Thoracic aorta (tissue), 2 donors: ENCODE measurements at regions not wholly inside any gene's neighbourhood (a gene's known extent, or its start where the extent isn't known, plus 50 kb on each side); places are given as distances from the start of the nearest gene placed in this dataset.

Experiments
- ATAC-seq: fragments of 150-250 bp; one replicate; pipeline ENCODE4 v1.8.0; 2017; ENCODE audit warnings: low read depth; ENCODE audit not compliant: insufficient number of reproducible peaks, low FRiP score
- DNase-seq: peaks from one replicate; pipeline ENCODE4 v3.0.0-alpha.2; 2020; ENCODE audit warnings: low spot score
- H3K27ac ChIP-seq, 2 donors: fragments of 200-600 bp; sonication (generic); 1 replicate in 1 of 2; 2 replicates in 1 of 2; pipeline ENCODE4 v1.5.1; 2016; ENCODE audit warnings: mild to moderate bottlenecking in 2 of 2, moderate library complexity in 2 of 2
- H3K27me3 ChIP-seq: fragments of 200-600 bp; sonication (generic); replicated peaks from 2 replicates; pipeline ENCODE4 v1.6.0; 2016; ENCODE audit warnings: mild to moderate bottlenecking; ENCODE audit not compliant: insufficient read depth
- H3K36me3 ChIP-seq: fragments of 200-600 bp; sonication (generic); one replicate; pipeline ENCODE4 v1.5.1; 2016
- H3K4me1 ChIP-seq, 2 donors: fragments of 200-600 bp; sonication (generic); 1 replicate in 1 of 2; 2 replicates in 1 of 2; pipeline versions ENCODE4 v1.5.1 to v1.6.0; 2016; ENCODE audit warnings: low read depth in 2 of 2, mild to moderate bottlenecking in 1 of 2; ENCODE audit not compliant: control insufficient read depth in 1 of 2
- H3K4me3 ChIP-seq: fragments of 200-600 bp; sonication (generic); 2 replicates; pipeline ENCODE4 v1.5.1; 2016; ENCODE audit warnings: mild to moderate bottlenecking
- H3K9me3 ChIP-seq: fragments of 200-600 bp; sonication (generic); 2 replicates; pipeline ENCODE4 v1.5.1; 2016
- TF ChIP-seq, protein P1 (sequence below): fragments of 200-600 bp; sonication (generic); IDR thresholded peaks from one replicate; pipeline ENCODE4 v1.5.1; 2019; ENCODE audit warnings: antibody characterized with exemption

DNA sequence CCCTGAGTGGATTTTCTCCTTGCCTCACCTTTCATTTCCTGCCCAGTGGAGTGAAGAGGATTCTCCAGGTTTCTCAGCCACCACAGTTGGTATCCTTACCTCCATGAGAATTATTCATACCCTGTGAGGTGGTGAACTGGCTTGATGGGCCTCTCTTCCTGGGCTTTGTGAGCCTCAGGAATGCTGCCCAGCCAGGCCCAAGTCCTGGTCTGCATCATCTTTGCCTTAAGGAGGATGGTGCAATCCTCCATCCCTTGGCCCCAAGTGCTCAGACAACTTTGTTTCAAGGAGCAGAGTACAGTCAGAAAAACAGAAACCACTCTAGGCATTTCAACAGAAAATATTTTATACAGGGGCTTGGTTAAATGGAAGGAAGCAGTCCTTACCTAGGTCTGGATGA, 114.2 kb upstream of the CADM1 start:
- H3K36me3 ChIP-seq = no peaks in the 10 kb centered on the region
- no peaks in the 10 kb centered on the region for H3K27me3 ChIP-seq
- H3K9me3 ChIP-seq = no peaks in the 10 kb centered on the region
- ATAC-seq = no peak
- TF ChIP-seq, protein P1, sequence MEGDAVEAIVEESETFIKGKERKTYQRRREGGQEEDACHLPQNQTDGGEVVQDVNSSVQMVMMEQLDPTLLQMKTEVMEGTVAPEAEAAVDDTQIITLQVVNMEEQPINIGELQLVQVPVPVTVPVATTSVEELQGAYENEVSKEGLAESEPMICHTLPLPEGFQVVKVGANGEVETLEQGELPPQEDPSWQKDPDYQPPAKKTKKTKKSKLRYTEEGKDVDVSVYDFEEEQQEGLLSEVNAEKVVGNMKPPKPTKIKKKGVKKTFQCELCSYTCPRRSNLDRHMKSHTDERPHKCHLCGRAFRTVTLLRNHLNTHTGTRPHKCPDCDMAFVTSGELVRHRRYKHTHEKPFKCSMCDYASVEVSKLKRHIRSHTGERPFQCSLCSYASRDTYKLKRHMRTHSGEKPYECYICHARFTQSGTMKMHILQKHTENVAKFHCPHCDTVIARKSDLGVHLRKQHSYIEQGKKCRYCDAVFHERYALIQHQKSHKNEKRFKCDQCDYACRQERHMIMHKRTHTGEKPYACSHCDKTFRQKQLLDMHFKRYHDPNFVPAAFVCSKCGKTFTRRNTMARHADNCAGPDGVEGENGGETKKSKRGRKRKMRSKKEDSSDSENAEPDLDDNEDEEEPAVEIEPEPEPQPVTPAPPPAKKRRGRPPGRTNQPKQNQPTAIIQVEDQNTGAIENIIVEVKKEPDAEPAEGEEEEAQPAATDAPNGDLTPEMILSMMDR = no peak
- no peak overlapping the region for H3K27ac ChIP-seq
- H3K4me1 ChIP-seq = peaks cover 8 to 16% of the 10 kb centered on the region in 2 donors
- H3K4me3 ChIP-seq = no peak overlapping the region
- no peak for DNase-seq

DNA sequence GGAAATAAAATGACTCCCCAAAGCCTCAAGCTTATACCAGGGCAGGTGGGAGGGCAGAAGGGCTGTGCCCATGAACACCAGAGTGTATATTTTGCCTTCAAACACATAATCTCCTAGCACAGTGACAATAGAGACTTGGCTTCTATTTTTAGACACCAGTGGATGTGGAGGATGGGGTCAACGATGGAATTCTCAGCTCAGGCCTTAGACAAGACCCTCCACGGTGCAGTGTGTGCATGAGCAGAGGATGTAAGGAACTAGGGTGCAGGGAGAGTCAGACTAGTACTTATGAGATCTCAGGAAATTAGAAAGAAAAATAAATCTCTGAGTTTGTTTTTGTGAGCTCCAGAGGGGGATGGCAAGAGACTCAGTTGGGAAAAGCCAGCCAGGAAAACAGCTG, 113.6 kb upstream of the CADM1 start:
- peaks cover 6 to 10% of the 10 kb centered on the region in 2 donors for H3K4me1 ChIP-seq
- TF ChIP-seq, protein P1 = no peak
- H3K27ac ChIP-seq = no peak overlapping the region
- DNase-seq = no peak
- no peaks in the 10 kb centered on the region for H3K27me3 ChIP-seq
- no peak for ATAC-seq
- H3K4me3 ChIP-seq = no peak overlapping the region
- H3K36me3 ChIP-seq = no peaks in the 10 kb centered on the region
- no peaks in the 10 kb centered on the region for H3K9me3 ChIP-seq

DNA sequence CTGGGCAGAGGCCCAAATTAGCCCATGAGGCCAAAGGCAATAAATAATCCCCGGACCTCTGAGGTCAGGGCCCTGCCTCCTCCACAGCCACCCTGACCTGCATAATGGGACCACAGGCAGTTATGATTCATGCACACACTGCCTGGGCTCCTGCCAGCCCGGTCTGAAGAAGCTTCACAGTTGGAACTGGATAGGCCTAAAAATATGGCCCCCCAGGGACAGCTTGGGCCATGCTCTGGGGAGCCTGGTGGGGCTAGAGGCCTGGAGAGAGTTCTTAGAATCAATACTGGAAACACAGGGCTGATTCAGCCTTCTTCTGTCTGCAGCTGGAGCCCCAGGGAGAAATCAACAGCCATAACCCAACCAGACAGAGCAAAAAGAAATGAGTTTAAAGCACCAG, 112.8 kb upstream of the CADM1 start:
- DNase-seq (no peak), ATAC-seq (no peak)
- no peak overlapping the region for H3K4me3 ChIP-seq
- no peaks in the 10 kb centered on the region for H3K27me3 ChIP-seq
- no peaks in the 10 kb centered on the region for H3K9me3 ChIP-seq
- no peak overlapping the region for H3K27ac ChIP-seq
- TF ChIP-seq, protein P1 = no peak
- no peaks in the 10 kb centered on the region for H3K36me3 ChIP-seq
- H3K4me1 ChIP-seq = peaks cover 0 to 2% of the 10 kb centered on the region in 2 donors

DNA sequence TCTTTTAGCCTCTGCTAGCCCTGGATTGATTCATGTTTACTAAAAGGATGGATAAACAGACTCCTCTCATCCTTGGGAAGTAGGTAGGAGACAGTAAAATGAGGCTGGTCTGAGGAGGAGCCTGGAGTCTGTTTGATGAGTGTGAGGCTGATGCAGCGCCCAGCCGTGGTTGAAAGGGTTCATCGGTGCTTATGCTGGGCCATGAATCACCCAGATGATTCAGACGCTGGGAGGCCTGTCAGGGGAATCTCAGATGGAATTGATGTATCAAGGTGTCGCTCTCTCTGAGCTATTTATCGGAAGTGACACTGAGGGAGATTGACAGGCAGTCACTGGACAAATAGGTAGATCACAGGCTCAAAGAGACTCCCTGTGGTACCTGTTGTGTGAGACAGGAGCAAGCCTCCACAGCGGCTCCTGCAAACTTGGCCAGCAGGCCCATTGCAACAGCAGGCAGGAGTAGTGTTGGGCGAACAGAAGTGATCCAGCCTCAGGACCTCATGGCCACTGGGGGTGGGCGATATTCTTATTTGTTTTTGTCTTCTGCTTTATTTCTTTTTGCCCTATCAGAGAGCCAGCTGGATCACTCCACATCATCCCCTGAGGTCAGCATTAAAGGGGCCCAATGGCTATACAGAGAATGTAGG, 109.9 kb upstream of the CADM1 start:
- Histone ChIP-seq H3K9me3 (no peaks in the 10 kb centered on the region), H3K36me3 (no peaks in the 10 kb centered on the region), H3K27ac (no peak overlapping the region), H3K4me3 (no peak overlapping the region), H3K27me3 (no peaks in the 10 kb centered on the region), H3K4me1 (no peaks in the 10 kb centered on the region)
- no peak for ATAC-seq
- DNase-seq = no peak
- TF ChIP-seq, protein P1 = no peak

DNA sequence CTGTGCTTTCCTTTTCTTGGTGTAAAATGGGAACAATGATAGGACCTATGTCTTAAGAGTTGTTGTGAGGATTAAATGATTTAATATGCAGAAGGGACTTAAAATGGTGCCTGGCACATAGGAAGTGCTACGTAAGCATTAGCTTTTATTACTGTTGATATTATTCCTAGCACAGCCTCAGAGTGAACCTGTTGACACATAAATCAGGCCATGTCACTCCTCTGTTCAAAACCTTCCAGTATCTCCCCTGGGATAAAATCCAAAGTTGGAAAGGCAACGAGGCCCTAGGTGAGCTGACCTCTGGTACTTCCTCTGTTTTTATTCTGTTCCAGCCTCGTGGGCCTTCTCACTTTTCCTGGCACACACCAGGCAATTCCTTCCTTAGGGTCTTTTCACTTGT, 108.8 kb upstream of the CADM1 start:
- DNase-seq (no peak), ATAC-seq (no peak)
- Histone ChIP-seq H3K4me1 (peaks cover 0 to under 1% of the 10 kb centered on the region in 2 donors), H3K9me3 (no peaks in the 10 kb centered on the region), H3K27me3 (no peaks in the 10 kb centered on the region), H3K4me3 (no peak overlapping the region), H3K27ac (no peak overlapping the region), H3K36me3 (no peaks in the 10 kb centered on the region)
- TF ChIP-seq, protein P1 = no peak
